ENCODE measurements at regions not wholly inside any gene's neighbourhood (a gene's known extent, or its start where the extent isn't known, plus 50 kb on each side); places are given as distances from the start of the nearest gene placed in this dataset.

GRCh38 chr11:92475819-92476218 is 251.2 kb downstream of the FAT3 start:
- TF ChIP-seq EZH2 (IDR thresholded peaks at IDR 0.05; ENCODE audit: low read length, missing control alignments) (no peak), CTCF (conservative IDR thresholded peaks at IDR 0.05 in 1 of 2, IDR thresholded peaks at IDR 0.05 in 1 of 2; ENCODE audit: low read depth in 1 of 2, low read length in 2 of 2) (no peak)
- Histone ChIP-seq H3K4me2 (ENCODE audit: extremely low read depth, insufficient read depth, low read length) (no peak overlapping the region), H3K4me1 (ENCODE audit: control insufficient read depth, extremely low read depth, insufficient read depth, low read length) (no peaks in the 10 kb centered on the region), H3K4me3 (replicated peaks in 1 of 4; ENCODE audit: control extremely low read depth in 1 of 4, insufficient read depth in 1 of 4, low read depth in 3 of 4, low read length in 4 of 4) (no peak overlapping the region), H4K20me1 (ENCODE audit: control insufficient read depth, extremely low read depth, insufficient read depth, low read length) (no peaks in the 10 kb centered on the region), H3K36me3 (ENCODE audit: control insufficient read depth, insufficient read depth, low read length) (no peaks in the 10 kb centered on the region), H3K79me2 (ENCODE audit: control insufficient read depth, insufficient read depth, low read length) (no peaks in the 10 kb centered on the region), H3K27ac (ENCODE audit: insufficient read depth, low read length) (no peak overlapping the region), H3K27me3 (ENCODE audit: control insufficient read depth, insufficient read depth, low read length) (no peaks in the 10 kb centered on the region), H3K9me3 (ENCODE audit: control insufficient read depth, insufficient read depth, low read depth, low read length) (no peaks in the 10 kb centered on the region), H2AFZ (ENCODE audit: low read length) (no peak overlapping the region), H3K9ac (ENCODE audit: insufficient read depth, low read length) (no peak overlapping the region)
- DNase-seq (ENCODE audit: low read depth in 2 of 2) = no peak

- H3K9me3 ChIP-seq (ENCODE audit: control insufficient read depth, insufficient read depth, low read depth, low read length) = no peaks in the 10 kb centered on the region
- no peak overlapping the region for H3K4me2 ChIP-seq (ENCODE audit: extremely low read depth, insufficient read depth, low read length)
- H3K9ac ChIP-seq (ENCODE audit: insufficient read depth, low read length) = no peak overlapping the region
- no peaks in the 10 kb centered on the region for H3K27me3 ChIP-seq (ENCODE audit: control insufficient read depth, insufficient read depth, low read length)
- no peaks in the 10 kb centered on the region for H4K20me1 ChIP-seq (ENCODE audit: control insufficient read depth, extremely low read depth, insufficient read depth, low read length)
- H3K4me1 ChIP-seq (ENCODE audit: control insufficient read depth, extremely low read depth, insufficient read depth, low read length) = no peaks in the 10 kb centered on the region
- H3K27ac ChIP-seq (ENCODE audit: insufficient read depth, low read length) = no peak overlapping the region
- no peak for DNase-seq (ENCODE audit: low read depth in 2 of 2)
- no peaks in the 10 kb centered on the region for H3K36me3 ChIP-seq (ENCODE audit: control insufficient read depth, insufficient read depth, low read length)
- TF ChIP-seq EZH2 (IDR thresholded peaks at IDR 0.05; ENCODE audit: low read length, missing control alignments) = no peak
- no peak for TF ChIP-seq CTCF (conservative IDR thresholded peaks at IDR 0.05 in 1 of 2, IDR thresholded peaks at IDR 0.05 in 1 of 2; ENCODE audit: low read depth in 1 of 2, low read length in 2 of 2)
- no peak overlapping the region for H3K4me3 ChIP-seq (replicated peaks in 1 of 4; ENCODE audit: control extremely low read depth in 1 of 4, insufficient read depth in 1 of 4, low read depth in 3 of 4, low read length in 4 of 4)
- no peaks in the 10 kb centered on the region for H3K79me2 ChIP-seq (ENCODE audit: control insufficient read depth, insufficient read depth, low read length)
- H2AFZ ChIP-seq (ENCODE audit: low read length) = no peak overlapping the region
Observed at GRCh38 chr11:92477686-92478085, 253.1 kb downstream of the FAT3 start.

GRCh38 chr11:92480499-92480898 is 255.9 kb downstream of the FAT3 start:
- TF ChIP-seq CTCF (conservative IDR thresholded peaks at IDR 0.05 in 1 of 2, IDR thresholded peaks at IDR 0.05 in 1 of 2; ENCODE audit: low read depth in 1 of 2, low read length in 2 of 2) (no peak), EZH2 (IDR thresholded peaks at IDR 0.05; ENCODE audit: low read length, missing control alignments) (no peak)
- no peaks in the 10 kb centered on the region for H4K20me1 ChIP-seq (ENCODE audit: control insufficient read depth, extremely low read depth, insufficient read depth, low read length)
- H3K4me2 ChIP-seq (ENCODE audit: extremely low read depth, insufficient read depth, low read length) = no peak overlapping the region
- peak; percentile 24 for DNase-seq (ENCODE audit: low read depth in 2 of 2)
- H3K9ac ChIP-seq (ENCODE audit: insufficient read depth, low read length) = no peak overlapping the region
- no peak overlapping the region for H3K27ac ChIP-seq (ENCODE audit: insufficient read depth, low read length)
- no peaks in the 10 kb centered on the region for H3K36me3 ChIP-seq (ENCODE audit: control insufficient read depth, insufficient read depth, low read length)
- no peak overlapping the region for H2AFZ ChIP-seq (ENCODE audit: low read length)
- no peaks in the 10 kb centered on the region for H3K27me3 ChIP-seq (ENCODE audit: control insufficient read depth, insufficient read depth, low read length)
- H3K4me1 ChIP-seq (ENCODE audit: control insufficient read depth, extremely low read depth, insufficient read depth, low read length) = no peaks in the 10 kb centered on the region
- no peaks in the 10 kb centered on the region for H3K9me3 ChIP-seq (ENCODE audit: control insufficient read depth, insufficient read depth, low read depth, low read length)
- H3K79me2 ChIP-seq (ENCODE audit: control insufficient read depth, insufficient read depth, low read length) = no peaks in the 10 kb centered on the region
- H3K4me3 ChIP-seq (replicated peaks in 1 of 4; ENCODE audit: control extremely low read depth in 1 of 4, insufficient read depth in 1 of 4, low read depth in 3 of 4, low read length in 4 of 4) = no peak overlapping the region
